ENCODE measurements at regions not wholly inside any gene's neighbourhood (a gene's known extent, or its start where the extent isn't known, plus 50 kb on each side); places are given as distances from the start of the nearest gene placed in this dataset.
"Not testable (repeated sequence)": the region's sequence is repeated elsewhere in the genome, so short reads cannot be mapped to it uniquely, and the experiment has no call there.

DNA sequence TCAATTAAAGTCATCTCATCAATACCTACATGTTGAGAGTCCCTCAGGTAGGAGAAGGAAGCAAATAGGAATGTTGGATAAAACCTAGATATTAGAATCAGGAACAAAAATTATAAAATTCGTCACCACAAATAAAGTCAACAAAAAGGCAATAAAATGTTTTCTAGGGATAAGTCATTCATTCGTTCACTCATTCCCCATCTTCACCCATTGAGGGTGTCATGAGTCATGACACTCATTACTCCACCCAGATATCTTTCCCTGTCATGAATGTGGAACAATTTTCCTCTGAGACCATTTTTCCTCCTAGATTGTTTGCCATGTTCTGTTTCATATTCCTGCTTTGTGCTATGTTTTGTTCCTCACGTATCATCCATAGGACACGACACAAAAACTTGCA, 50.9 kb upstream of the OLIG3 start:
- no peak for DNase-seq (ENCODE audit: low spot score)

DNA sequence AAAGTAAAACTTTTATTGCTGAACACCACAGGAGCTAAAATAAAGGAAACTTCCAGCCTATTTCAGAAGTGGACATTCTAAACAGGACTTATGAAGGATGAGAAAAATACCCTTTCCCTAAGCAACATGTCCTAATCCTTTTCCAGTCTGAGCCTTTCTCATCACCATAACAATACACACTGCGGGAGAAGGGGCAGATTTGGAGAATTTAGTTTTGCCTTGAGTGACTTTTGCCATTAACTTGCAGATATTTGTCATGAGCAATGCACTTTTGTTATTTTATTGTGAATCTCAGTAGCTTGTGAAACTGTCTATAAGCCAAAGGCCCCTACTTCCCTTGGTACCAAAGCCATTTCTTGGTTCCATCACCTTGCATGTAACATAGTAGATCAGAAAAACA, 53.0 kb upstream of the OLIG3 start:
- DNase-seq (ENCODE audit: low spot score): no peak

DNA sequence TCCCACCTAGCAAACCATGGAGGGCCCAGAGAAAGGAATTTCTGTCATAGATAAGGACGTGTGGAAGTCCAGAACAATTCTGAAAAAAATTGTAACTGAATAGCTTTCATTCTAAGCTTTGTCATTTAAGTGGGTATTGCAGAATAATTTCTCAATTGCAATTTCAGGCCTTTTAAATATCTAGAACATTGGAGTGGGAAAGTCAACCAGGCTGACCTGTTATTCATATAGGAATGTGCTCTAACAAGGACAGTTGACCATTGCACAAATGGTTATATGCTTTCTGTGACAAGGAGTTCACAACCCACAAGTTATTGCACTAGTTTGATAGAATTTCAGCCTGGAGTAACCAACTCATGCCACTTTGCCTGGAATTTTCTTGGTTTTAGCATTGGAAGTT, 53.4 kb upstream of the OLIG3 start:
- no peak for DNase-seq (ENCODE audit: low spot score)

DNA sequence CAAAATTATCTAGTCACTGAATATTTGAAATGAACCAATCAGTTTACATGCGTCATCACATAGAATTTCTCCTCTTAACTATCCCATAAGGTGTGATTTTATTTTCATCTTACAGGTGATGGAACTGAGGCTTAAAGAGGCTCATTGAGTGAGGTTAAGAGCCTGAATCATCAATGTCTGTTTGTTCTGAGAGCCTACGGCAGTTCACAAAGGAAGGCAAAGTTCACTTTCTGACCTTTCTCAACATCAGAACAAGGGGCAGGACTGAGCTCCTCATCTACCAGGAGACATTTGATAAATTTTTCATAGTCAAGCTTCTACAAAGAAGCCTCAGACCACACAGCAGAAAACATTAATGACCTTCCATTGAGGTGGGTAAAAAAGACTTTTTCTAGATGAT, 54.9 kb upstream of the OLIG3 start:
- no peak for DNase-seq (ENCODE audit: low spot score)

DNA sequence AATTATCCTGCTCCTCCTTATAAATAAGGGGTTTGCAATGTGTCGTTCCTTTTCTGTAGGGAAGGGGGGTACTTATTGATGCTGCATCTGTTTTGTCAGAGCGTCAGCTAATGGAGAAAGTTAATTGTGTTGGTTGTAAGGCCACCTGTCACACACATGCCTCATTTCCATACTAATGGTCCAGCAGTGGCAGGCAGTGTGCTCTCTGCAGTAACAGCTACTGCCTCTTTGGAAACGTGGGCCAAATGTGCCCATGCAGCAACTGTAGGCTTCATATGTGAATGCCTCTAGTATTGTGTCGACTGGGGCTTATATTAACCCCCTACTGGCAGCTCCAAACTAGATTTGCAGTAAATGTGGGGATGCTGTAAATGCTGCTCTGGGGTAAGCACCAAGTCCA, 56.3 kb upstream of the OLIG3 start:
- DNase-seq (ENCODE audit: low spot score): no peak

DNA sequence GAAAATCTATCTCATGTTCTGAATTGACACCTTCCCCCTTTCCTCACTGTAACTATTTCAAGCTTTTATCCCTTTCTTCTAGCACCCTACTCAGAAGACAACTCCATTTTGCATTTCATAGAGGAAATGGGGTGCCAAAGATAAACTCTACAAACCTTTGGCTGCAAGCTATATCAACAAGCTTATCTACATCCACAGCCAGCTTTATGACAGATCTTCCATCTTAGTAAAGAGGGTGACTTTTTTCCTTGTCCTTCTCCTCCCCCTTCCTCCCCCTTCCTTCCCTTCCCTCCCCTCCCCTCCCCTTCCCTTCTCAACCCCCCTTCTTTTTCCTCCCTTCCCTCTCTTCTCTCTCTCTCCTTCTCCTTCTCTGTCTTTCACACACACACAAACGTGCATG, 58.0 kb upstream of the OLIG3 start:
- DNase-seq (ENCODE audit: low spot score): no peak

DNA sequence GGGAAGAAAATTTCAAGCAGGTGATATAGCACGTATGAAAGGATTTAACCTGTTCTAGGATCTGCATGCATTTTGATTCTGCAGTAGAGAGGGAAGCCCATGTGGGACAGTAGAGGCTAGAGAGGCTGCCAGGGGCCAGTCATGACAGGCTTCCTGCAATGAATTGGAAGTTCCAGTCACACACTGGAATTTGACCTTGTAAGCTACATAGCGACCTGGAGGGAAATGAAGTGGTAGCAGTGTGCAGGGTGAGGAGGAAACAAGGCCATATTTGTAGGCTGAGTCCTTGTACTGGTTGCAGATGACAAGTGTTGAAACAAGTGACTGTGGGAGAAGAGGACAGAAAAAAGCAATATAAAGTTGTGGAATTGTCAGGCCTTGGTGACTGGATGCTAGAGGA, 58.6 kb upstream of the OLIG3 start:
- DNase-seq (ENCODE audit: low spot score): no peak

GRCh38 chr6:137559521-137560183, 65.5 kb upstream of the OLIG3 start:
- not testable (repeated sequence) for DNase-seq (ENCODE audit: low spot score)

- no peak for DNase-seq (ENCODE audit: low spot score)
These were observed 66.0 kb upstream of the OLIG3 start for GRCh38 chr6:137560184-137560563.

- DNase-seq (ENCODE audit: low spot score): no peak
These were observed 73.9 kb upstream of the OLIG3 start for GRCh38 chr6:137568067-137568466.

DNA sequence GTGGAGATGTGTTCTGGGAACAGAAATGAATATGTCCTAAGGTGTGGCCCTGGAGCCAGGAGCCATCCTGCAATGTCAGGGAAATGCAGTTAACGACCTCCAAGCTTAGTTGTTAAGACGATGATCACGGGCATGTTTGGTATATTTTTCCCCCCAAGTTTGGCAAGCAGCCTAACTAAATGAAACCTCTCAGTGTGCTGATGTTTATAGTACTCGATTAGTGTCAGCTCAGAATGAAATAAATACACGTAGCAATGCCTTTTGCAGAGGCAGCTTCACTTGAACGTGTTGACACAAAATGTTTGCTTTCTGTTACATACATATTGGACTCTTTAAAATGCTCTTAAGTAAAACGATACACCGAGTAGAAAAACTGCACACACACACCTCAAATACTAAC, 76.2 kb upstream of the OLIG3 start:
- no peak for DNase-seq (ENCODE audit: low spot score)

DNA sequence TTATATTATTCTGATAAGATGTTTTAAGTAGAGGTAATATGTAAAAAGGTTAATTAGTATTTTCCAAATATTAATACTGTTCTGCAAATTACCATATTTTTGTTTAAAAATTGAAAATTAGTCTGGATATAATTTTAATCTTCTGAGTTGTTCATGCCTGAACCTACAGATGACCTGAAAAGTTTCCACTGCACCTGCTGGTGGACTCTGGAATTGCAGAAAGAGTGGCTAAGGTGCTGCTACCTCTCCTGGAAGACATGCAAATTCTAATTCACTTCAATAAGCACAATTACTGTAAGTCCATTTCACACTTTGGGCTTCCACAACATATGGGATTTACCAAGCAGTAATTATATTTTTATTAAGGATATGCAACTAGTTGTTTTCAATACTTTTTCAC, 77.7 kb upstream of the OLIG3 start:
- DNase-seq (ENCODE audit: low spot score): no peak

GRCh38 chr6:137573739-137574138, 79.5 kb upstream of the OLIG3 start:
- DNase-seq (ENCODE audit: low spot score): no peak

GRCh38 chr6:137579612-137580011, 85.4 kb upstream of the OLIG3 start:
- DNase-seq (ENCODE audit: low spot score): no peak

DNA sequence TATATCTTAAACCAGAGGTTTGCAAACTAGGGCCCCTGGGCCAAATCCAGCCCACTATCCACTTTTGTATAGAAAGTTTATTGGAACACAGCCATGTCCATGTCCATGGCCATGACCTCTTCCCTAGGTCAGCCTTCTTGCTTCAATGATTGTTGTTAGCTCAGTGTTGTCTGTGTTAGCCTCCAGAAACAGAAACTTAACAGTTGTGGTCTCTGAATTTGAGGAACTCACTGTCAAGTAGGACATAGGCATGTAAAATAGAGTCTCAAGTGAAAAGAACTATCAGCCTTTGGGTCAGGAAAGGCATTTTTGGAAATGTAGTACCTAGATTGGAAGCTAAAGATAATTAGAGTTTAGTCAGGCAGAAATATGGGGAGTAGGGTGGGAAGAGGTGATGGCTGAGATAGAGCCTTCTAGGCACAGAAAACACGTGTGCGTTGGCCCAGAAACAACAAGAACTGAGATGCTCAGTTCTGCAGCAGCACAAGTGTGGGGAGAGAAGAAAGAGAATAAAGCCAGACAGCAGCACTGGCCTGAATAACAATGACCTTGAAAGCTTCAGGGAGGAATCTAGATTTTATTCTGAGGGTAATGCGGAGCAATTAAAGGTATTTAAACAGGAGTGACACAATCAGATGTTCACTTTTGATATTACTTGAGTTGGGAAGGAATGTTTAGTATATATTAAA, 87.0 kb upstream of the OLIG3 start:
- no peak for DNase-seq (ENCODE audit: low spot score)

DNA sequence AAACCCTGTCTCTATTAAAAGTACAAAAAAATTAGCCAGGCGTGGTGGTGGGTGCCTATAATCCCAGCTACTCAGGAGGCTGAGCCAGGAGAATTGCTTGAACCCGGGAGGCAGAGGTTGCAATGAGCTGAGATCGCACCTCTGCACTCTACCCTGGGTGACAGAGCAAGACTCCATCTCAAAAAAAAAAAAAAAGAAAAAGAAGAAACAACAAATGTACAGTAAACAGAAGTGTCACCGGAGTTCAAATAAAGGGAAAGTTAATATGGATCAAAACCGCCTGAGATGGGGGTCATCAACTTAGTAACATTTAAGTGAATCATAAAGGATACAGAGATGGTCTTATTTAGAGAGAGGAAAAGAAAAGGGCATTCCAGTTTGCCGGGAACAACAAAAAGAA, 89.3 kb upstream of the OLIG3 start:
- not testable (repeated sequence) for DNase-seq (ENCODE audit: low spot score)

DNA sequence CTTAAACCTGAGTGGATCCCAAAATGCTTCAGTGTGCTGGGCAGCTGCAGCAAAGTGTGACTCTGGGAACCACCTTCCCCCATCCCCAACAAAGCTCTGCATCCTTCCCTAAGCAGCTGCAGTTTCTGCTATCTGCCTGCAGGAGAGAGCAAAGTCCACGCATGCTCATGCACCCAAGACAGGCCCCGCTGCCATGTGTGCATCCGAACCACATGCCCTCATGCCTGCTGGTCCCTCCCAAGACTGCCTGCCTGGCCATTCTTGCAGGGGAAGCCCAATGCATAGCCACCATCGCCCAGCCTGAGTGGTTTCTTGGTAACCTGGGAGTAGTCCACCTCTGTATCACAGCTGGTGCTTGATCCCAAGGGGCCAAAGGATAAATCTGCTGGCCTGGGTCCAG, 94.3 kb upstream of the OLIG3 start:
- DNase-seq (ENCODE audit: low spot score): no peak

GRCh38 chr6:137589067-137589848, 95.1 kb upstream of the OLIG3 start:
- DNase-seq (ENCODE audit: low spot score): peak; percentile 83

DNA sequence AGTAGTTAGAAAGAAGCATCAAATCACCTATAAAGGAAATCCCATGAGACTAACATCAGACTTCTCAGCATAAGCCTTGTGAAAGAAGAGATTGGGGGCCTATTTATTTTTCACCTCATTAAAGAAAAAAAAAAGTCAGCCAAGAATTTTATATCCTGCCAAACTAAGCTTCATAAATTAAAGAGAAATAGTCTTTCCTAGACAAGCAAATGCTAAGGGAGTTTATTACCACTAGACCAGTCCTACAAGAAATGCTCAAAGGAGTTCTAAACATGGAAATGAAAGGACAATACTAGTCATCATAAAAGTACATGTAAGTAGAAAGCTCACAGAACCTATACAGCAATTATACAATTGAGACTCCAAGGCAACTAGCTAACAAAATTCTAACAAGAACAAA, 96.5 kb upstream of the OLIG3 start:
- DNase-seq (ENCODE audit: low spot score): no peak

- DNase-seq (ENCODE audit: low spot score): no peak
These were observed 107.3 kb upstream of the OLIG3 start for GRCh38 chr6:137601471-137601870.

- DNase-seq (ENCODE audit: low spot score): no peak
These were observed 108.4 kb upstream of the OLIG3 start for GRCh38 chr6:137602313-137603197.

- DNase-seq (ENCODE audit: low spot score): no peak
These were observed 116.5 kb upstream of the OLIG3 start for GRCh38 chr6:137610702-137611101.
